Brain microvascular endothelial cell (primary cell): ENCODE measurements at regions not wholly inside any gene's neighbourhood (a gene's known extent, or its start where the extent isn't known, plus 50 kb on each side); places are given as distances from the start of the nearest gene placed in this dataset.

Experiments used
- DNase-seq: peaks from one replicate; pipeline ENCODE4 v3.0.0-alpha.2; 2020
- H3K27ac ChIP-seq: fragments of 250-450 bp; sonication (Bioruptor Pico); 2 replicates; pipeline ENCODE4 v1.5.1; 2020; ENCODE audit warnings: mild to moderate bottlenecking, moderate library complexity
- H3K27me3 ChIP-seq: fragments of 250-450 bp; sonication (Bioruptor Pico); replicated peaks from 2 replicates; pipeline ENCODE4 v1.5.1; 2020; ENCODE audit warnings: mild to moderate bottlenecking
- H3K36me3 ChIP-seq: fragments of 250-450 bp; sonication (Bioruptor Pico); replicated peaks from 2 replicates; pipeline ENCODE4 v1.5.1; 2020; ENCODE audit warnings: mild to moderate bottlenecking
- H3K4me3 ChIP-seq: 2 replicates; pipeline ENCODE4 v1.5.1; 2011; ENCODE audit warnings: low read depth, mild to moderate bottlenecking, control low read depth, low read length, moderate library complexity
- in situ Hi-C: cut with HindIII; loops from 2 replicates; pipeline ENCODE4 v1.10.0; 2017; ENCODE audit warnings: low sequenced_read_pairs, low pct_ligation_motif_present
- TF ChIP-seq, protein P1 (sequence below): IDR thresholded peaks from 2 replicates; pipeline ENCODE4 v1.5.1; 2011; ENCODE audit warnings: low read depth, mild to moderate bottlenecking, moderate library complexity, low read length, control low read depth, inconsistent platforms; ENCODE audit errors: missing control alignments

DNA sequence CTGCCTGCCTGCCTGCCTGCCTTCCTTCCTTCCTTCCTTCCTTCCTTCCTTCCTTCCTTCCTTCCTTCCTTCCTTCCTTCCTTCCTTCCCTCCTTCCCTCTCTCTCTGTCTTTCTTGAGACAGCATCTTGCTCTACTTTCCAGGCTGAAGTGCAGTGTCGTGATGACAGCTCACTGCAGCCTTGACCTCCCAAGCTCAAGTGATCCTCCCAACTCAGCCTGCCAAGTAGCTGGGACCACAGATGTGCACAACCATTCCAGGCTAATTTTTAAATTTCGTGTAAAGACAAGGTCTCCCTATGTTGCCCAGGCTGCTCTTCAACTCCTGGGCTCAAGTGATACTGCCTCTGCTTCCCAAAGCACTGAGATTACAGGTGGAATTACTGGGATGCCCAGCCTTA lies 328.2 kb upstream of the SORL1-AS1 start:
- H3K27ac ChIP-seq, result no peak overlapping the region
- H3K27me3 ChIP-seq, result no peaks in the 10 kb centered on the region
- TF ChIP-seq, protein P1, sequence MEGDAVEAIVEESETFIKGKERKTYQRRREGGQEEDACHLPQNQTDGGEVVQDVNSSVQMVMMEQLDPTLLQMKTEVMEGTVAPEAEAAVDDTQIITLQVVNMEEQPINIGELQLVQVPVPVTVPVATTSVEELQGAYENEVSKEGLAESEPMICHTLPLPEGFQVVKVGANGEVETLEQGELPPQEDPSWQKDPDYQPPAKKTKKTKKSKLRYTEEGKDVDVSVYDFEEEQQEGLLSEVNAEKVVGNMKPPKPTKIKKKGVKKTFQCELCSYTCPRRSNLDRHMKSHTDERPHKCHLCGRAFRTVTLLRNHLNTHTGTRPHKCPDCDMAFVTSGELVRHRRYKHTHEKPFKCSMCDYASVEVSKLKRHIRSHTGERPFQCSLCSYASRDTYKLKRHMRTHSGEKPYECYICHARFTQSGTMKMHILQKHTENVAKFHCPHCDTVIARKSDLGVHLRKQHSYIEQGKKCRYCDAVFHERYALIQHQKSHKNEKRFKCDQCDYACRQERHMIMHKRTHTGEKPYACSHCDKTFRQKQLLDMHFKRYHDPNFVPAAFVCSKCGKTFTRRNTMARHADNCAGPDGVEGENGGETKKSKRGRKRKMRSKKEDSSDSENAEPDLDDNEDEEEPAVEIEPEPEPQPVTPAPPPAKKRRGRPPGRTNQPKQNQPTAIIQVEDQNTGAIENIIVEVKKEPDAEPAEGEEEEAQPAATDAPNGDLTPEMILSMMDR, result no peak
- DNase-seq, result no peak
- in situ Hi-C loops, result no loop called here
- no peak overlapping the region for H3K4me3 ChIP-seq
- H3K36me3 ChIP-seq, result no peaks in the 10 kb centered on the region

DNA sequence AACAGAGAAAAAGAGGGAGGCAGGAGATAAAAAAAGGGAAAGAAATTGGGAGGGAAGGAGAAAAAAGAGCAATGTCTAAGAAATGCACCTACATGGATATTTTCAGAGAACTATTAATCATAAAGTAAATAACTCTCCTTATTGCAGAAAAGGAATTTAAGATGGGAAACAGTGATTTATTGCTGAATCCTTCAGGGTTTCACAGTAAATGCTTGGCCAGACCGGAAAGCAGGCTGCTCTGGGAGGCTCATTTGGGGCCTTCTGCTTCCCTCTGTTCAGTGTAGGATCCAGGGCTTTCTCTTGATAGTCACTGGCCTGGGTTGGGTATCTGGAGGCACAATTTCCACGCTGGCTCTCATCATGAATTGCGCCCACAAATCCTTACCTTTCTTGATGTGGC lies 324.3 kb upstream of the SORL1-AS1 start:
- no peak overlapping the region for H3K4me3 ChIP-seq
- H3K36me3 ChIP-seq, result no peaks in the 10 kb centered on the region
- DNase-seq, result no peak
- H3K27ac ChIP-seq, result no peak overlapping the region
- in situ Hi-C loops, result no loop called here
- TF ChIP-seq, protein P1, result no peak
- H3K27me3 ChIP-seq, result no peaks in the 10 kb centered on the region

DNA sequence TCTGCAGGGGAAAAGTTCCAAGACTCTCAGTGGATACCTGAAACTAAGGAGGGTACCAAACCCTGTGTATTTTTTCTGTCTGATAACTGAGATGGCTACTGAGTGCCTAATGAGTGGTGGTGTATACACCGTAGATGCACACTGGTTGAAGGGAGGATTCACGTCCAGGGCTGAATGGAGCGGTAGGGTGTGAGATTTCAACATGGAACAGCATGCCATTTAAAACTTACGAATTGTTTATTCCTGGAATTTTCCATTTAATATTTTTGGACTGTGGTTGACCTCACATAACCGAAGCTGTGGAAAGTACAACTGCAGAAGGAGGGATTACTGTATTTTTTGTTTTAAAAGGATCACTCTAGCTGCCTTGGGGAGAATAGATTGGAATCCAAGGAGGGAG lies 322.5 kb upstream of the SORL1-AS1 start:
- TF ChIP-seq, protein P1, result no peak
- in situ Hi-C loops, result no loop called here
- H3K27ac ChIP-seq, result no peak overlapping the region

DNA sequence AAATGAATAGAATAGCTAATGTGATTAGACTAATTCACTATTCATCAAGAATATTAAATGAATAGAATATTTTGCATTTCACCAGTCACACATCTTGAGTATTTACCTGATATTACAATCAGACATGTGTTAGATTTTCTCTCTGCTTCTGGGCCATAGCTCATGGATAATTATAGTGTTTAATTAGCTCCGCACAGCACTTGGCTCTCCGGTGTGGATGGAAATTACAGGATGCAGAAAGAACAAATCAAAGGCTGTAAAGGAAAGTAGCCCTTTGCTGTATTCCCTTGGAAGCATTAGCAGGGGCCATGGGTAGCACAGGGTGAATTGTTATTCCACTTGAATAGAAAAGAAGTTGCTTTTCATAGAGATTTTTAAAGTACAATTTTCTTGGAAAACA lies 320.3 kb upstream of the SORL1-AS1 start:
- in situ Hi-C loops, result no loop called here
- H3K27ac ChIP-seq, result no peak overlapping the region
- no peaks in the 10 kb centered on the region for H3K27me3 ChIP-seq
- H3K36me3 ChIP-seq, result no peaks in the 10 kb centered on the region
- no peak for DNase-seq
- no peak overlapping the region for H3K4me3 ChIP-seq
- TF ChIP-seq, protein P1, result no peak

More for the DNA sequence above, 322.5 kb upstream of the SORL1-AS1 start:
- H3K36me3 ChIP-seq, result no peaks in the 10 kb centered on the region
- H3K4me3 ChIP-seq, result no peak overlapping the region
- no peak for DNase-seq
- no peaks in the 10 kb centered on the region for H3K27me3 ChIP-seq

DNA sequence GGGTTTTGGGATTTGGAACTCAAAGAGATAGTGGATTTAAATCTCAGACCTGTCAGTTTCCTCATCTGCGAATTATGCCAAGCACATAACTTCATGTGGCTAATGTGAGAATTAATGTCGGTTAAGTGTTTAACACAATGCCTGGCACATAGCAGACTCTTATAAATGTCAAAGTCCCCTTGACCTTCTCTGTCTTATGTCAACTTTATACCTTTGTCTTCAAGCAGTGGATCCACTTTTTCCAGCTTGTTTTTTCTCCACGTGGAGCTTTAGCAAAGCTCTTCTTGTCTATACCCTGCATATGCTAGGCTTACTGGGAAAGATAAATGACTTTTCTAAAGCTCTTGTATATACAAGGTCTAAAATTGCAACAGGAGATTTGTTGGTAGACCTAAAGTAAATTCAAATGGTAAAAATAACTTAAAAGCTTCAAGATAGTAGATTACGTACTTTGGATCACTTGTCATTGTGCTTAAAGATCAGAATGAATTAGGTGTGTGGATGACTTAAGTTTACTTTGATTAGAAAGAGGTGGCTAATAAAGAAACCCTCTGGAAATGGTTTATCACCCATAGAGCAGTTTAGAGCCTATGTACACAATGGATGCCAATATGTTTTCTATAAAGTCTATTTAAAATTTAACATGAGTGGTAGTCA lies 318.3 kb upstream of the SORL1-AS1 start:
- Histone ChIP-seq H3K27ac (no peak overlapping the region), H3K27me3 (no peaks in the 10 kb centered on the region), H3K4me3 (no peak overlapping the region), H3K36me3 (no peaks in the 10 kb centered on the region)
- in situ Hi-C loops, result no loop called here
- DNase-seq, result no peak
- TF ChIP-seq, protein P1, result no peak

DNA sequence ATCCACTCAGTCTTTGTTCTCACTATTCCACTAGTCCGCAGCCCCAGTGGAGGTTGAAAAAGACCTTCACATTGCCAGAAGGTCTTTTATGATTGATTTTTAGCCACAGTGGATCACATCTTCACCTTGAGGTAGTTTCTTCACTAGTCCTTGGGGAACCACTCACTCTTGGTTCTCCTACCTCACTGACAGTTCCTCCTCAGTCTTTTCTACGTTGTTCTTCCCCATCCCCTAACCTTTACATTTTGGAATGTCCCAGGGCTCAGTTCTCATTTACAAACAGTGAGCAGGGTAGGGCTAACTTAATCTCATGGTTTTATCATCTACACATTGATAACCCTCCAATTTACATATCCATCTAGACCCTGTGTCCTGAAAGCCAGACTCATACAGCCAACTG lies 316.4 kb upstream of the SORL1-AS1 start:
- Histone ChIP-seq H3K27ac (no peak overlapping the region), H3K27me3 (no peaks in the 10 kb centered on the region), H3K36me3 (no peaks in the 10 kb centered on the region), H3K4me3 (no peak overlapping the region)
- TF ChIP-seq, protein P1, result no peak
- in situ Hi-C loops, result no loop called here
- no peak for DNase-seq
